NCI-H1092 treated with DMSO at 0.1 percent for 48 hours (cell line): ENCODE measurements at regions not wholly inside any gene's neighbourhood (a gene's known extent, or its start where the extent isn't known, plus 50 kb on each side); places are given as distances from the start of the nearest gene placed in this dataset.

Source experiments
- DNase-seq: peaks from one replicate; lab custom pipeline; 2025; lab: John Stamatoyannopoulos, UW

- DNase-seq, result no peak
These were observed 165.6 kb upstream of the IER5L start for GRCh38 chr9:129343424-129344375.

- no peak for DNase-seq
These were observed 164.7 kb upstream of the IER5L start for GRCh38 chr9:129342591-129343423.

- no peak for DNase-seq
These were observed 163.9 kb upstream of the IER5L start for GRCh38 chr9:129341987-129342348.

DNA sequence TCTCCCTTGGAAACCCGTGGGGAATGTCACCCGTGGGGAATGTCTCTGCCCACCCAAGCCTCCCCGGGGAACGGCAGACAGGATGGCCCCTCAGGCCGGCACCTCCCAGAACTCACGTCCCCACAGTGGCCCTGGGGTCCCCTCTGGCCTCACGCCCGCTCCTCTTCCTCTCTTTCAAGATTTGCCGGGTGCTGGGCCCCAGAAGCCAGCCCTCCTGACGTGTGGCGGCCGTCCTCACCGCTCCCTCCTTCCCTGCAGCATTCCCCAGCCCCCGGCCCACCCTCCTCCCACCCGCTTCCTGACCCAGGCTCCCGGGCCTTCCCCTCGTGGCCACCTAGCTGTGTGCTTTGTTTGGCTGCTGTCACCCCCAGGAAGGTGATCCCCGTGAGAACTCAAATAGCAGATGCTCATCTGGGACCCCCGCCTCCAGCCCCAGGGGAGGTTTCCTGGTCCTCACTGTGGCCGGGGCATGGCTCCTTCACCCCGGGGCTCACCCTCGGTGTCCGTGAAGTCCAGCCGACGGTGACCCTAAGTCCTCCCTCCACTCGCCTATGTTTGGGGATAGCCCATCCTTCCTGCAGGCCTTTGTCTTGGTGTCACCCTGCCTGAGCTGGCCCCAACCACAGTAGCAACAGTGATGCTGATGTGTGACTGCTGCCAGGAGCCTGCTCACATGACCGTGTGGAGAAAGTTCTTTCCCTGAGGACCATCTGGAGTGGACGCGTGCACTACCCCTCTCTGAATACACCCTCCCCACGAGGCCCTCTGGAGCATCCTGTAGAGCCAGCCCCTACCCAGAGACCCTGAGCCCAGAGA, 163.3 kb upstream of the IER5L start:
- no peak for DNase-seq

- DNase-seq, result no peak
These were observed 162.5 kb upstream of the IER5L start for GRCh38 chr9:129340427-129341170.

GRCh38 chr9:129339539-129340157, 161.6 kb upstream of the IER5L start:
- DNase-seq, result no peak

- DNase-seq, result no peak
These were observed 160.8 kb upstream of the IER5L start for GRCh38 chr9:129338724-129339430.

GRCh38 chr9:129337336-129338140, 159.5 kb upstream of the IER5L start:
- DNase-seq, result no peak

DNA sequence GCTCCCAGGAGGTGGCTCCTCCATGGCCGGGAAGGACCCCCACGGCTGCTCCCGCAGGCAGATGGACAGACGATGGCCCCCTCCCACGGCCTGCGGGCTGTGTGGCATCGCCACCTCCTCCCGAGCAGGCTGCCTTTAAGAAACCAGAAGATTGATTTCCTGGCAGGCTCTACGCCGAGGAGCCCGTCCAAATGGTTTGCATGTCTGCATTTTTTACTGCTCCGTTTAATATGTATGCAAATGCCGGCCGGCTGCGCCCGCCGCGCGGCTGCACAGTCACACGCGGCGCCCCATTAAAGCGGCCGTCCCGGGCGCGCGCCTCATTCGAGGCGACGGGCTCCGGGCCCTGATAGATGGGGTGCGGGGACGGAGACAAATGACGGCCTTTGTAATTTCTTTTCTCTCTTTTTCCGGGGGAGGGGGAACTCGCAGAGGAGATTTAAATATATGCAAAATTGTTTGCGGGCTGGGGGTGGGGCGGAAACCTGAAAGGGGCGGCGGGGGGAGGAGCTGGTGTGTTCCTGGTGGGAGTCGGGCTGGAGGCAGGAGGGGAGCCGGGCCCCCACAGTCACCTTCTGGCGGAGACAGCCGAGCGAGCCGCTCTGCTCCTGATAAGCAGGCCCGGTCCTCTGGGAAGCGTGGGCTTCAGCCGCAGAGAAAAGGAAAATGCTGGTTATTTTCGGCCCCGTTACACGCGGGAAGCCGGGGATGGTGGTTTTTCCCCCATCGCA, 158.7 kb upstream of the IER5L start:
- no peak for DNase-seq

DNA sequence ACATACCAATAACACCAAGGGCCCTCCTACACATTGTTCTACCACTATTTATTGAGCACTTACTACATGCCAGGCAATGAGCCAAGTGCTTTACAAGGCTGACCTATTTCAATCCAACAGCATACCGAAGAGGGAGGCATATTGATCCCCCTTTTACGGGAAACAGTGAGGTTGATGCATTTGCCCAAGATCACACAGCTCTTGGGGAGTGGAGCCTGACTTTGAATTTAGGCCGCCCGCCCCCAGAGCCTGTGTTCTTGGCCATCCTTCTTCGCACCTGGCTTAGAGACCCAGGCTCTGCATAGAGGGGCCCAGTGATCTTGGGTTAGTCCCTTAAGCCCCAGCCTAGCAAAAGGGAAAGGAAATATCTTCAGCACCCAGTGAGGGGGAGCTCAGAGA, 158.1 kb upstream of the IER5L start:
- DNase-seq, result no peak

DNA sequence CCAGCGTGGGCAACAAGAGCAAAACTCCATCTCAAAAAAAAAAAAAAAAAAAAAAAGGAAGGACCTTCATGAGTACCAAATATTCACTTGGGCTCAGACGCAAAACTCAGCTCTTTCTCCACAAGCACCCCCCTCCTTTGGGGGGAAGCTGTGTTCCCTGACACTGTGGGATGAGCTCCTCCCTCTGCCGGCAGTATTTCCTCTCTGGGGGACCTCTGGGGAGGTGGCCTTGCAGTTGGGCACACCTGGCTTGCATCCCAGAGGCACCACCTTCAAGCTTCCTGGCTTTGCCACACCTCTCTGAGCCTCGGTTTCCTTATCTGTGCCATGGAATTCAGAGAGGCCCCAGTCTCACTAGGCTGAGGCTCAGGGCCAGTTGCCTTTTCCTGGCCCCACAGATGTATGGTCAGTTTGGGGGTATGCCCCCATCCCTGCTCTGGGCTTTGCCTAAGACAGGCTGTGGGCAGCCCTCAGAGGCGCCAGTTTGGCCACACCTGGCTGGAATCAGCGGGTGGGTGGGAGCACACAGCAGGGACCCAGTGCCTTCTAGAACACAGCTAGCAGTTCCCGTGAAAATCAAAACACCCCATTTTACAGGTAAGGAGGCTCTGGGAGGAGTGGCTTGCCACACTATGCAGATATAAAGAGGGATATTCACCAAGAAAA, 157.5 kb upstream of the IER5L start:
- DNase-seq, result no peak

GRCh38 chr9:129334105-129334935, 156.3 kb upstream of the IER5L start:
- peak; percentile 64 for DNase-seq

GRCh38 chr9:129333617-129334104, 155.6 kb upstream of the IER5L start:
- DNase-seq, result no peak

- no peak for DNase-seq
These were observed 154.5 kb upstream of the IER5L start for GRCh38 chr9:129332581-129332980.

GRCh38 chr9:129331772-129332500, 153.9 kb upstream of the IER5L start:
- no peak for DNase-seq

GRCh38 chr9:129331493-129331765, 153.4 kb upstream of the IER5L start:
- no peak for DNase-seq
